ENCODE measurements at regions not wholly inside any gene's neighbourhood (a gene's known extent, or its start where the extent isn't known, plus 50 kb on each side); places are given as distances from the start of the nearest gene placed in this dataset.

DNA sequence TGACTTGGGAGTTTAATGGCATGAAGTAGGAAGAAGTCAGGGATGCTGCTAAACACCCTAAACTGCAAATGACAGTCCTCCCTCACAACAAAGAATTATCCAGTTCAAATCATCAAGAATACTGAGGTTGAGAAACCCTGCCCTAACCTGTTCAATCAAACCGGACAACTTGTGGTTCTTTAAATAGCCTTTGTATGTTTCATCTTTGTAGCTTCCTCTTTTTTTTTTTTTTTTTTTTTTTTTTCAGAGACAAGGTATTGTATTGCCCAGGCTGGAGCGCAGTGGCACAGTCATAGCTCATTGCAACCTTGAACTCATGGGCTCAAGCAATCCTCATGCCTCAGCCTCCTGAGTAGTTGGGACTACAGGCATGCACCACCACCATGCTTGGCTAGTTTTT lies 52.5 kb upstream of the TTC29 start:
- H3K4me3 Mint-ChIP-seq, result no peak overlapping the region
- H3K4me1 Mint-ChIP-seq (ENCODE audit: low read depth), result no peaks in the 10 kb centered on the region
- peaks cover 4% of the 10 kb centered on the region for H3K27me3 Mint-ChIP-seq
- H3K27ac Mint-ChIP-seq, result no peak overlapping the region
- H3K36me3 Mint-ChIP-seq (ENCODE audit: low read depth), result no peaks in the 10 kb centered on the region
- no peaks in the 10 kb centered on the region for H3K9me3 Mint-ChIP-seq

DNA sequence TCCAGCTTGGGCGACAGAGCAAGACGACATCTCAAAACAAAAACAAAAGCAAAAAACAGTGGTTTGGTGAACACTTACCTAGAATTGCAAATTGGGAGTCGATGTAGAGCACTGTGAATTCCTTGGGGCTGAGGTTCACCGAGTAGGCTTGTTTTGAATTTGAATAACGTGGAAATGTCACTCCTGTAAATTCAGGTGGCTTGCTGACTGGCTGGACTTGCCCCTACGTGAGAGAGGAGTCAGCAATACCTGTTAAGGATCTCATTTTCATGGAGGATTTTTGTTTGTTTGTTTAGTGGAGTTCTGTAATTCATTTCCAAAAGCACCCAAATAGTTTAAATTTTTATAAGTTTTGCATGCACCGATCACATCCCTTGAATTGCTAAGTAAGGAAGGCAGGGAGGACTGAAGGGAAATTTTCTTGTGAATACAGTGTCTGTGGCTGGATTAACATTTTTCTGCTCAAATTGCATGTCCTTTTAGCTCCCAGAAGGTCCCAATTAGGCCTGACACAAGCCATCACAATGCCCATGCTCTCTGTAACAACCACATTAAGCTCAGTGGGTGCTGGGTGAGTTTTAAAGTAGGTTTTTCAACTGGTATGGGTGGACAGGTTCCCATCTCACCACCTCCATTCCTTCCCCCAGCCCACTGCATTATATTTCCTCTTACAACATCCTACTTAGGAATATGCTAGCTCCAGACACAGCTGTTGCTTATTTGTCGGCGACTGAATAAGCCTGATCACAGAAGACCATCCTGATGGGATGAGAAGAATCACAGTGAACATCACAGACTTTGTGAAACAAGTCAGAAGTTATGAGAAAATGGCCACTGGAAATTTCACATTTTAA lies 58.5 kb upstream of the TTC29 start:
- Mint-ChIP-seq H3K27me3 (peaks cover 5% of the 10 kb centered on the region), H3K4me3 (no peak overlapping the region), H3K9me3 (no peaks in the 10 kb centered on the region), H3K4me1 (ENCODE audit: low read depth) (no peaks in the 10 kb centered on the region), H3K36me3 (ENCODE audit: low read depth) (no peaks in the 10 kb centered on the region), H3K27ac (no peak overlapping the region)

- Mint-ChIP-seq H3K36me3 (ENCODE audit: low read depth) (no peaks in the 10 kb centered on the region), H3K27ac (no peak overlapping the region), H3K4me1 (ENCODE audit: low read depth) (no peaks in the 10 kb centered on the region), H3K9me3 (no peaks in the 10 kb centered on the region), H3K4me3 (no peak overlapping the region), H3K27me3 (peaks cover 5% of the 10 kb centered on the region)
Measured at GRCh38 chr4:147006229-147006628, 60.6 kb upstream of the TTC29 start.

DNA sequence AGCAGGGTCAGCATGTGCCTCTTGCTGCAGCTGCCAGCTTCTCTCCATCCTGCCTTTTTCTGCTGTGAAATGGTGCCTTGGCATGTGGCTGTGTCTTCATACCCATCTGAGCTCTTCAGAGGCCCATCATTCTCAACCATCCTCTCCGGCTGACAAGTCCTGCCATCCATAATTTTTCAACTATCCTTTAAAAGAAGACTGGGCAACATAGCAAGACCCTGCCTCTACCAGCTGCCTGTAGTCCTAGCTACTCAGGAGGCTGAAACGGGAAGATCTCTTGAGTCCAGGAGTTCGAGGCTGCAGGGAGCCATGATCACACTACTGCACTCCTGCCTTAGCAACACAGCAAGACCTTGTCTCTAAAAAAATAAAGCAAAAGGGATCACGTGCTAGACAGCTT lies 64.2 kb upstream of the TTC29 start:
- no peak overlapping the region for H3K27ac Mint-ChIP-seq
- H3K4me1 Mint-ChIP-seq (ENCODE audit: low read depth), result no peaks in the 10 kb centered on the region
- H3K27me3 Mint-ChIP-seq, result peaks cover 5% of the 10 kb centered on the region
- H3K4me3 Mint-ChIP-seq, result no peak overlapping the region
- H3K36me3 Mint-ChIP-seq (ENCODE audit: low read depth), result no peaks in the 10 kb centered on the region
- no peaks in the 10 kb centered on the region for H3K9me3 Mint-ChIP-seq

DNA sequence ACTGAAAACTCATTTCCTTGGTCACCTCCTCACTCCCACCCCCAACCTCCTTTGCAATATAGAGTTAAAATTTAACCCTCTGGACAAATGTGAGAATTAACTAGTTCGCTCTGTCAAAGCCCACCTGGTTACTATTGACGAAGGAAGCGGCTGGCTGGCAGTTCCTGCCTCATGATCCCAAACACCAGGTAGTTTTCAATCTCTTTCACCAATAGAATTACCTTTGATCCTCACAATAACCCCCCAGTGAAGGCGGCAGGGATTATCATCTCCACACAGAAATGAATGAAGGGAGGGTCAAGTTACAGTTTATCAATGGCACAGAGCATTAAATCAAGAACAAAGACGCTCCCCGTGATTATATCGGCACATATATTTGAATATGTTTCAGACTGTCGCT lies 65.7 kb upstream of the TTC29 start:
- no peaks in the 10 kb centered on the region for H3K9me3 Mint-ChIP-seq
- no peak overlapping the region for H3K4me3 Mint-ChIP-seq
- no peaks in the 10 kb centered on the region for H3K4me1 Mint-ChIP-seq (ENCODE audit: low read depth)
- no peaks in the 10 kb centered on the region for H3K36me3 Mint-ChIP-seq (ENCODE audit: low read depth)
- no peak overlapping the region for H3K27ac Mint-ChIP-seq
- H3K27me3 Mint-ChIP-seq, result peaks cover 5% of the 10 kb centered on the region

DNA sequence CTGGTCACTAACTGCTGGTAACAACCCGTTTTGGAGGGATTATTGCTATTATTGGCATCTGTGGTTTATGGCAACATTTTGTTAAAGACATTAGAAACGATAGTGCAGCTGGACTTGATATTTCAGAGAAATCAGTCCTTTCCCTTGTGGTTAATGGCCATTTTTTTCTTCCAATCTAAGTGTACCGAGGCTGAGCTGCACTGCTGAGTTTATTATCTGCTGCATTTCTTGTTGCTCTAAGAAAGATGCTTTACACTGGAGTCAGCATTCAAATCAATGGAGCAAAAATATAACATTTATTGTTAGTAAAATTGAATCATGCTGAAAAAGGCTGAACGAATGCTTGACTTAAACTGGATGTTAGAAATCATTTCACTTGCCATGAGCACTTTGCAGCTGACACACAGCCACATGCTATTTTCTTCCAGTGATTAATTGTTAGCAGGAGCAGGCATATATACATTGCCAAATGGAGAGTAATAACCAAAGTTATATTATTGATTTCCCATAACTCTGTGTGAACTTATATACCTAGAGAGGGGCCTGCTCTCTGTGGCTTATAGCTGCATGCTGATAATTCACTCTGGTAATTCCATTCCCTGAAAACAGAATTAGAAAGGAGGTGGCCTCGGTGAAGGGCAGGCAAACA lies 66.5 kb upstream of the TTC29 start:
- H3K9me3 Mint-ChIP-seq, result no peaks in the 10 kb centered on the region
- no peaks in the 10 kb centered on the region for H3K36me3 Mint-ChIP-seq (ENCODE audit: low read depth)
- H3K27ac Mint-ChIP-seq, result no peak overlapping the region
- H3K4me1 Mint-ChIP-seq (ENCODE audit: low read depth), result no peaks in the 10 kb centered on the region
- peaks cover 5% of the 10 kb centered on the region for H3K27me3 Mint-ChIP-seq
- H3K4me3 Mint-ChIP-seq, result no peak overlapping the region

DNA sequence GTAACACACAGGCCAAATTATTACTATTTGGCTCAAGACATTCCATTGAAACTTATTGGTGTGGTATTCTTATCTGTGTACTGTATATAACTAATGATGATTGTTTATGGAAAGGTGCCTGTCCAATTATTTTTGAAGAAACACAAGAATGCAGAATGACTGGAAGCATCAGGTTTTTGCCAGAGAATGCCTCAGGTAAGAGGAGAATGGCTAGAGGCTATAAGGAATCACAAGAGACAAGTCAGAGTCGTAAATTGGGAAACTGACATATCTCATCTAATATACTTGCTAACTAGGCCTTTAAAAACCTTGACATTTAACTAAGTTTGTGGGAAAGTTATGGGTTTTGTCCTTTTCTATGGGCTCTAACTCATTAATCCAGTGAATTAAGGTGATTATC lies 69.3 kb upstream of the TTC29 start:
- H3K27ac Mint-ChIP-seq, result no peak overlapping the region

DNA sequence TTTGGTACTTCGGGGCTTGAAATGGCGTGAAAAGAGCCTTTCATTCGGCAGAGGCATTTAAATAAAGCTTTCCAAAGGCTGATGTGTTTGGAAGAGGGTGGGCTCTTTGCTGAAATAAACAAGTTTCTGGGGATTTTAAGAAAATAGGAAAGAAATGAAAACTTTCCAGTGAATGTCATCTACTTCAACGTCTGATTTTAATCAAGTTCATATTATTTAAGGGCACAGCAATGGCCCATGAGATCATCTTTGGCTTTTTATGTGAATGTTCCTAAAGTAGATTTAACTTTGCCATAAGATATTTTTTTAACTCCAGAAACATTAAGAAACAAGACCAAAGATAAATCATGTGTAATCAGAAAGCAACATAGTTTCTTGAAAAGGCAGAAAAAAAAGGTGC lies 69.8 kb upstream of the TTC29 start:
- Mint-ChIP-seq H3K4me1 (ENCODE audit: low read depth) (no peaks in the 10 kb centered on the region), H3K36me3 (ENCODE audit: low read depth) (no peaks in the 10 kb centered on the region), H3K4me3 (no peak overlapping the region), H3K27me3 (peaks cover 5% of the 10 kb centered on the region), H3K9me3 (no peaks in the 10 kb centered on the region), H3K27ac (no peak overlapping the region)

More for the DNA sequence above, 69.3 kb upstream of the TTC29 start:
- Mint-ChIP-seq H3K27me3 (peaks cover 5% of the 10 kb centered on the region), H3K36me3 (ENCODE audit: low read depth) (no peaks in the 10 kb centered on the region), H3K4me1 (ENCODE audit: low read depth) (no peaks in the 10 kb centered on the region), H3K9me3 (no peaks in the 10 kb centered on the region), H3K4me3 (no peak overlapping the region)

DNA sequence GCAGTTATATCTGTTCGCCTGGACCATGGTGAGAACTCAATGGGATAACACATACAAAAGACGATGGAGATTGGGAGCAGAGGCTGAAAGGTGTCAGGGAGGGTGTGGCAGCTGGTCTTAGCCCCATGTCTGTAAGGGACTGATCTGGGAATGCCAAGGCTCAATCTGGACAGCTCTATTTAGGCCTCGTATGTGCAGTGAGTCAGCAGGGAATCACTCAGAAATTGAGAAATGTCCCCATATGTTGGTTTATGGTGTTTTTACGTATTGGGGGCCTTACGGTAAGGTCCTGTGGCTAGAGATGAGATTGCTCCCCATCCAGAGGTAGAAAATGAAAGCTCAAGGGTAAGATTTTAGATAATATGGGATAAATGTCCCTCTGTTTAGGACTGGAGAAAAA lies 71.4 kb upstream of the TTC29 start:
- Mint-ChIP-seq H3K9me3 (no peaks in the 10 kb centered on the region), H3K4me1 (ENCODE audit: low read depth) (no peaks in the 10 kb centered on the region), H3K36me3 (ENCODE audit: low read depth) (no peaks in the 10 kb centered on the region), H3K27ac (no peak overlapping the region), H3K27me3 (peaks cover 5% of the 10 kb centered on the region), H3K4me3 (no peak overlapping the region)

DNA sequence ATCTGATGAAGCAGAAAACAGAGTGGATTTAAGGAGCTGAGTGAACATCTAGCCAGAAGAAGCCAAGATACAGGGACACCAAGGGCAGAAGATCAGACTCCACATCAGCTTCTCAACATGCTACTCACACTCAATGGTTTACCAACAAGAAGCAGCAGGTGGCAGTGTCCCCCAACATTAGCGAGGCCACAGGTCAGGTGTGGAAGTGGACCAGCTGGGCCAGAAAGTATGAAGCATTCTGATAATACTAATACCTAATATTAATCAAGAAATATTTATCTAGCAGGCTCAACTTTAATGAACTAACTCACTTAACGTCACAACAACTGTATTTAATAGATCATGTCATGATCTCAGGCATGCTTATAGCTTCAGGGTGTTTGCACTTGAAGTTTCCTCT lies 73.4 kb upstream of the TTC29 start:
- Mint-ChIP-seq H3K27me3 (peaks cover 9% of the 10 kb centered on the region), H3K36me3 (ENCODE audit: low read depth) (no peaks in the 10 kb centered on the region), H3K9me3 (no peaks in the 10 kb centered on the region), H3K4me1 (ENCODE audit: low read depth) (no peaks in the 10 kb centered on the region), H3K4me3 (no peak overlapping the region), H3K27ac (no peak overlapping the region)

DNA sequence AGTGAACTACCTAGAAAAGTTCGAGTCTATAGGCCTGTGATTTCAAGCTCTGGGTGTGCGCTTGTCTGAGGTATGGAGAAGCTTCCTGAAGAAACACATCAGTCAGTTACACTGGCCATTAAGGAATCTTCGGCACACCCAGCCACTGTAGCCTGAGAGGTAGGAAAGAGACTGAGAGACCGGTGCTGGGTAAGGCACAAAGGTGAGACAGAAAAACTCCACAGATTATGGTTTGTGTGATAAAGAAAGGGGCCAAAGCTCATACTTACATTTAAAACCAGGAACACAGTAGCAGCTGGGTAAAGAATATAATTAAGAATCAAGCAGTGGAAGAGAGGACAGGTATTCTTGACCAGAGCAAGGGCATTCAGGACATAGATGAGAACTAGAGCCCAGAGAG lies 74.8 kb upstream of the TTC29 start:
- H3K27ac Mint-ChIP-seq, result no peak overlapping the region
- H3K9me3 Mint-ChIP-seq, result no peaks in the 10 kb centered on the region
- no peaks in the 10 kb centered on the region for H3K4me1 Mint-ChIP-seq (ENCODE audit: low read depth)
- H3K4me3 Mint-ChIP-seq, result no peak overlapping the region
- H3K36me3 Mint-ChIP-seq (ENCODE audit: low read depth), result no peaks in the 10 kb centered on the region
- peaks cover 3% of the 10 kb centered on the region for H3K27me3 Mint-ChIP-seq

DNA sequence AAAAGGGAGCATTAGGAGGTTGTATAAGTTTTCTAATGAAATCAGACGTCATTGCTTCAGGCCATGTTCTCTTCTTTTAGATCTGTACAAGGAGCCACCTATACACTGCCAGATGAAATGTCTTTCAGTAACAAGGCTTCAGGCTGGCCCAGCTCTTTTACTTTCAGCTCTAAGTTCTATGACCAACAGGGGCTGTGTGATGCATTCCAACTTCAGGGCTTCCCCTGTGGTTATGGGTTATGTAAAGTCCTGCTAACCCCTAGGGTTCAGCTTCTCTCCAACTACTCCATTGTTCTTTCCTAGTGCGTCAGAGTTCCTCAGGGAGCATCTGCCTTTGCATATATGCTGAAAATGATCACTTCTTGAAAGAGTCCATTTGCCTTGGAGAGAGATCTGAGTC lies 79.4 kb upstream of the TTC29 start:
- peaks cover 3% of the 10 kb centered on the region for H3K27me3 Mint-ChIP-seq
- no peaks in the 10 kb centered on the region for H3K4me1 Mint-ChIP-seq (ENCODE audit: low read depth)
- no peak overlapping the region for H3K4me3 Mint-ChIP-seq
- H3K27ac Mint-ChIP-seq, result no peak overlapping the region
- H3K36me3 Mint-ChIP-seq (ENCODE audit: low read depth), result no peaks in the 10 kb centered on the region
- no peaks in the 10 kb centered on the region for H3K9me3 Mint-ChIP-seq

GRCh38 chr4:147029296-147029695 lies 83.6 kb upstream of the TTC29 start:
- no peak overlapping the region for H3K4me3 Mint-ChIP-seq
- no peaks in the 10 kb centered on the region for H3K4me1 Mint-ChIP-seq (ENCODE audit: low read depth)
- H3K36me3 Mint-ChIP-seq (ENCODE audit: low read depth), result no peaks in the 10 kb centered on the region
- no peak overlapping the region for H3K27ac Mint-ChIP-seq
- peaks cover 9% of the 10 kb centered on the region for H3K27me3 Mint-ChIP-seq
- no peaks in the 10 kb centered on the region for H3K9me3 Mint-ChIP-seq

DNA sequence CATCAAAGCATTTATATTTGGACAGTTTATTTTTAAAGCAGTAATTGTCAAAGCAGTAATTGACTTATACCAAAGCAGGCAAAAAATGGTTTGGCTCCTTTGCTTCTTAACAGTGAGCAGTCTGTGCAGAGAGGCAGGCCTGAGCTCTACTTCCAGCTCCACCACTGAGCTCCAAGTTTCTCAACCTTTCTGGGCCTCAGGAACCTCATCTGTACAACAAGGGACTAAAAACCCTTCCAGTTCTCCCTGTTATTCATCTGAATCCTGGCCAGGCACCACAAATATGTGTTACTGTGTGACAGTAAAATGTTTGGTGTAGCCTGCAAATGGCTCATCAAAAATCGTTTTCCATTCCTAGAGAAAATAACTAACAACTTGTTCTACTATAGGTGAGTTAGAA lies 88.7 kb upstream of the TTC29 start:
- Mint-ChIP-seq H3K4me3 (no peak overlapping the region), H3K36me3 (ENCODE audit: low read depth) (no peaks in the 10 kb centered on the region), H3K4me1 (ENCODE audit: low read depth) (no peaks in the 10 kb centered on the region), H3K27me3 (peaks cover 32% of the 10 kb centered on the region), H3K27ac (no peak overlapping the region), H3K9me3 (no peaks in the 10 kb centered on the region)

DNA sequence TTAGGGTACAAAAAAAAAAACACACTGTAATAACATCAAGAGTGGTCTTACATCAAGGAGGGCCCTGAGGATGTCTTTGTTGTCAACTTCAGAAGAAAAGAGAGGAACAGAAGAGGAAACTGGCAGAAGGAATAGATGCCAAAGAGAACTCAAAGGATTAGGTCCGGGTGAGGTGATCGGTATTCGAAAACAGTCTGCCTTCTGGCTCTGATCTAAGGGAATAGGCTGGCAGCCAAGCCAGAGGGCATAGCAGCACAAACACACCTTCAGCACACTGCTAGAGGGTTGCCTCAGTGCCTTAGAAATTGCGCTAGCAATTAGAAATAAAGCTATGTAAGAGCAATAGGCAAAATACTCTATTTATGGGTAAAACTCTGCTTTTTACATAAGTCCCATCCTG lies 91.4 kb upstream of the TTC29 start:
- Mint-ChIP-seq H3K4me1 (ENCODE audit: low read depth) (no peaks in the 10 kb centered on the region), H3K9me3 (no peaks in the 10 kb centered on the region), H3K36me3 (ENCODE audit: low read depth) (no peaks in the 10 kb centered on the region), H3K27me3 (peaks cover 50% of the 10 kb centered on the region), H3K4me3 (no peak overlapping the region), H3K27ac (no peak overlapping the region)

Data from stimulated activated naive CD8-positive, alpha-beta T cell treated with anti-CD3 and anti-CD28 coated beads, Interleukin-15, Interleukin-2, amounts not matched to agents 100 ng/mL and 50 ng/mL, for 24 hours (primary cell).